H9 (cell line): ENCODE measurements at regions not wholly inside any gene's neighbourhood (a gene's known extent, or its start where the extent isn't known, plus 50 kb on each side); places are given as distances from the start of the nearest gene placed in this dataset.
"Not testable (repeated sequence)": the region's sequence is repeated elsewhere in the genome, so short reads cannot be mapped to it uniquely, and the experiment has no call there.

ENCODE experiments used
- DNase-seq: peaks from one replicate; pipeline ENCODE4 v3.0.0-alpha.2; 2017
- H2AFZ ChIP-seq: one replicate; pipeline ENCODE4 v1.6.1; 2013; ENCODE audit warnings: mild to moderate bottlenecking, low read length, control low read depth, moderate library complexity
- H2AK5ac ChIP-seq: 2 replicates; pipeline ENCODE4 v1.6.1; 2013; ENCODE audit warnings: low read length, control low read depth, mixed read lengths; ENCODE audit not compliant: insufficient read length
- H2BK120ac ChIP-seq: one replicate; pipeline ENCODE4 v1.6.1; 2013; ENCODE audit warnings: low read depth, mild to moderate bottlenecking, low read length, control low read depth, inconsistent platforms; ENCODE audit not compliant: poor library complexity, severe bottlenecking
- H2BK12ac ChIP-seq: 2 replicates; pipeline ENCODE4 v1.6.1; 2013; ENCODE audit warnings: low read length, control low read depth, mixed read lengths, low read depth; ENCODE audit not compliant: insufficient read length
- H2BK15ac ChIP-seq: 2 replicates; pipeline ENCODE4 v1.6.1; 2013; ENCODE audit warnings: low read depth, low read length, control low read depth
- H2BK20ac ChIP-seq: one replicate; pipeline ENCODE4 v1.6.1; 2013; ENCODE audit warnings: low read depth, mild to moderate bottlenecking, low read length, control low read depth, inconsistent platforms; ENCODE audit not compliant: poor library complexity, severe bottlenecking
- H2BK5ac ChIP-seq: 2 replicates; pipeline ENCODE4 v1.6.1; 2013; ENCODE audit warnings: low read length, control low read depth, mixed read lengths; ENCODE audit not compliant: insufficient read length
- H3K14ac ChIP-seq: 2 replicates; pipeline ENCODE4 v1.6.1; 2013; ENCODE audit warnings: low read length, control low read depth; ENCODE audit not compliant: insufficient read depth
- H3K18ac ChIP-seq: 2 replicates; pipeline ENCODE4 v1.6.1; 2013; ENCODE audit warnings: low read depth, mild to moderate bottlenecking, mixed read lengths, low read length, control low read depth; ENCODE audit not compliant: insufficient read length
- H3K23ac ChIP-seq: 2 replicates; pipeline ENCODE4 v1.6.1; 2013; ENCODE audit warnings: low read length, control low read depth, mixed read lengths, low read depth; ENCODE audit not compliant: insufficient read length
- H3K23me2 ChIP-seq: 2 replicates; pipeline ENCODE4 v1.6.1; 2013; ENCODE audit warnings: low read depth, mild to moderate bottlenecking, mixed read lengths, low read length, control low read depth; ENCODE audit not compliant: insufficient read length, poor library complexity, severe bottlenecking
- H3K27ac ChIP-seq: 2 replicates; pipeline ENCODE4 v1.5.1; 2013; ENCODE audit warnings: low read length, control low read depth, mixed read lengths, low read depth; ENCODE audit not compliant: insufficient read length
- H3K27me3 ChIP-seq: 2 replicates; pipeline ENCODE4 v1.6.1; 2013; ENCODE audit warnings: low read length, control low read depth, inconsistent platforms; ENCODE audit not compliant: insufficient read depth
- H3K4ac ChIP-seq: 2 replicates; pipeline ENCODE4 v1.6.1; 2013; ENCODE audit warnings: low read depth, mild to moderate bottlenecking, control low read depth, inconsistent platforms, low read length, moderate library complexity
- H3K4me1 ChIP-seq: 2 replicates; pipeline ENCODE4 v1.6.1; 2013; ENCODE audit warnings: low read length, control low read depth, inconsistent platforms; ENCODE audit not compliant: insufficient read depth
- H3K4me2 ChIP-seq: 2 replicates; pipeline ENCODE4 v1.6.1; 2013; ENCODE audit warnings: low read length, control low read depth, mixed read lengths; ENCODE audit not compliant: insufficient read length, insufficient read depth
- H3K56ac ChIP-seq: 2 replicates; pipeline ENCODE4 v1.6.1; 2013; ENCODE audit warnings: low read depth, mild to moderate bottlenecking, mixed read lengths, low read length, control low read depth; ENCODE audit not compliant: insufficient read length
- H3K79me1 ChIP-seq: 2 replicates; pipeline ENCODE4 v1.6.1; 2013; ENCODE audit warnings: low read depth, mild to moderate bottlenecking, moderate library complexity, low read length, control low read depth, inconsistent platforms; ENCODE audit not compliant: insufficient read depth, poor library complexity, severe bottlenecking
- H3K79me2 ChIP-seq: 2 replicates; pipeline ENCODE4 v1.6.1; 2013; ENCODE audit warnings: low read length, control low read depth, inconsistent platforms; ENCODE audit not compliant: insufficient read depth
- H3K9ac ChIP-seq: 2 replicates; pipeline ENCODE4 v1.6.1; 2013; ENCODE audit warnings: low read length, control low read depth, mixed read lengths; ENCODE audit not compliant: insufficient read length; ENCODE audit errors: extremely low read depth
- H3K9me3 ChIP-seq: one replicate; pipeline ENCODE4 v1.6.1; 2013; ENCODE audit warnings: low read depth, low read length, inconsistent platforms; ENCODE audit not compliant: control insufficient read depth
- H3T11ph ChIP-seq: one replicate; pipeline ENCODE4 v1.6.1; 2013; ENCODE audit warnings: mild to moderate bottlenecking, low read length, control low read depth, inconsistent platforms
- H4K20me1 ChIP-seq: one replicate; pipeline ENCODE4 v1.6.1; 2013; ENCODE audit not compliant: control insufficient read depth, insufficient read length, insufficient read depth
- H4K5ac ChIP-seq: 2 replicates; pipeline ENCODE4 v1.6.1; 2013; ENCODE audit warnings: low read depth, mild to moderate bottlenecking, mixed read lengths, low read length, control low read depth; ENCODE audit not compliant: insufficient read length
- H4K8ac ChIP-seq: replicated peaks from 2 replicates; pipeline ENCODE4 v1.6.1; 2013; ENCODE audit warnings: low read length, control low read depth, mixed read lengths, low read depth; ENCODE audit not compliant: insufficient read length
- H4K91ac ChIP-seq: 2 replicates; pipeline ENCODE4 v1.6.1; 2013; ENCODE audit warnings: low read depth, mild to moderate bottlenecking, moderate library complexity, mixed read lengths, low read length, control low read depth; ENCODE audit not compliant: insufficient read length
- H3K27ac Mint-ChIP-seq, 3 experiments: 2 replicates in 2 of 3; 3 replicates in 1 of 3; pipeline ENCODE4 v1.8.0; 2020 to 2021; ENCODE audit warnings: mixed read lengths in 3 of 3, mild to moderate bottlenecking in 1 of 3, moderate library complexity in 1 of 3
- H3K27me3 Mint-ChIP-seq: 2 replicates; pipeline ENCODE4 v1.8.0; 2021; ENCODE audit warnings: low read depth, mild to moderate bottlenecking, moderate library complexity, mixed read lengths
- H3K36me3 Mint-ChIP-seq, 3 experiments: 2 replicates in 2 of 3; 3 replicates in 1 of 3; pipeline ENCODE4 v1.8.0; 2020 to 2021; ENCODE audit warnings: low read depth in 3 of 3, mixed read lengths in 3 of 3; ENCODE audit not compliant: insufficient read depth in 1 of 3
- H3K4me1 Mint-ChIP-seq, 2 experiments: 2 replicates each; pipeline ENCODE4 v1.8.0; 2020; ENCODE audit warnings: mixed read lengths in 2 of 2
- H3K4me3 Mint-ChIP-seq, 2 experiments: 2 replicates in 1 of 2; 3 replicates in 1 of 2; pipeline ENCODE4 v1.8.0; 2020 to 2021; ENCODE audit warnings: mild to moderate bottlenecking in 2 of 2, mixed read lengths in 2 of 2, moderate library complexity in 1 of 2
- H3K9me3 Mint-ChIP-seq, 2 experiments: 2 replicates in 1 of 2; 3 replicates in 1 of 2; pipeline ENCODE4 v1.8.0; 2020; ENCODE audit warnings: mild to moderate bottlenecking in 2 of 2, mixed read lengths in 2 of 2, moderate library complexity in 1 of 2
- CTCF ChIP-seq: fragments of 200-600 bp; sonication (generic); conservative IDR thresholded peaks from 3 replicates; pipeline ENCODE4 v1.8.0; 2021; ENCODE audit warnings: antibody characterized with exemption, mild to moderate bottlenecking
- WGBS: extraction: QIAGEN DNeasy Blood & Tissue Kit; methylation state at CpG from one replicate; pipeline ENCODE4 v1.1.7; 2013; ENCODE audit warnings: missing lambda C conversion rate, low lambda C conversion rate, mixed read lengths; ENCODE audit not compliant: insufficient read length; ENCODE audit errors: extremely low coverage; 5-methylcytosine and 5-hydroxymethylcytosine counted together

- no peak for TF ChIP-seq CTCF
- no peak overlapping the region for H2BK12ac ChIP-seq
Measured at GRCh38 chr4:114046331-114046730, 66.9 kb upstream of the ARSJ start.

GRCh38 chr4:114048154-114048553 lies 68.7 kb upstream of the ARSJ start:
- H2BK120ac ChIP-seq, H3K23ac ChIP-seq, H2BK20ac ChIP-seq, H3K18ac ChIP-seq, H3K4me2 ChIP-seq, H2BK5ac ChIP-seq, H3K4ac ChIP-seq, H3K56ac ChIP-seq, H3K9me3 ChIP-seq, H3K27ac ChIP-seq, H2BK15ac ChIP-seq, H2AK5ac ChIP-seq, H4K91ac ChIP-seq, H4K8ac ChIP-seq, H2AFZ ChIP-seq, H3K79me2 ChIP-seq, H2BK12ac ChIP-seq, H3K27me3 ChIP-seq, H3K27ac Mint-ChIP-seq, H3K79me1 ChIP-seq, H3K4me3 Mint-ChIP-seq, H3K36me3 Mint-ChIP-seq, H3T11ph ChIP-seq, H3K9me3 Mint-ChIP-seq, H4K20me1 ChIP-seq, H3K23me2 ChIP-seq, H3K4me1 Mint-ChIP-seq, H3K9ac ChIP-seq, H3K4me1 ChIP-seq, H3K27me3 Mint-ChIP-seq, H3K14ac ChIP-seq, DNase-seq, H4K5ac ChIP-seq: not testable (repeated sequence)
- no CpG with 5 or more reads among the region's 3 CpGs for WGBS

More at GRCh38 chr4:114046331-114046730, 66.9 kb upstream of the ARSJ start:
- no peak overlapping the region for H2AK5ac ChIP-seq
- no peak overlapping the region for H3K4me2 ChIP-seq
- no peaks in the 10 kb centered on the region for H3K4me1 ChIP-seq
- H3K4ac ChIP-seq, result no peak overlapping the region
- H3K56ac ChIP-seq, result no peak overlapping the region
- H3K27me3 ChIP-seq, result no peaks in the 10 kb centered on the region
- no peak overlapping the region for H4K91ac ChIP-seq
- Mint-ChIP-seq H3K9me3 (no peaks in the 10 kb centered on the region), H3K36me3 (no peaks in the 10 kb centered on the region), H3K4me1 (0 out of 4 replicates have a peak, but pooled peaks cover 0 to 2% of the 10 kb centered on the region in 2 experiments), H3K27me3 (no peaks in the 10 kb centered on the region; the same call in 1 of the 2 replicates), H3K4me3 (no peak overlapping the region), H3K27ac (no peak overlapping the region; a peak in 1 of 7 replicates)
- no peak overlapping the region for H2BK120ac ChIP-seq
- no peak overlapping the region for H2AFZ ChIP-seq
- H4K8ac ChIP-seq, result no peak overlapping the region
- no peak overlapping the region for H2BK20ac ChIP-seq
- H3K27ac ChIP-seq, result no peak overlapping the region
- H2BK15ac ChIP-seq, result no peak overlapping the region
- H3K23me2 ChIP-seq, result no peaks in the 10 kb centered on the region
- no peak for DNase-seq
- no peak overlapping the region for H3K23ac ChIP-seq
- no peak overlapping the region for H3K9ac ChIP-seq
- H3K14ac ChIP-seq, result no peak overlapping the region
- H2BK5ac ChIP-seq, result no peak overlapping the region
- no CpG with 5 or more reads among the region's 3 CpGs for WGBS
- H3T11ph ChIP-seq, result no peak overlapping the region
- no peaks in the 10 kb centered on the region for H3K79me2 ChIP-seq
- H3K18ac ChIP-seq, result no peak overlapping the region
- no peaks in the 10 kb centered on the region for H4K20me1 ChIP-seq
- H3K79me1 ChIP-seq, result no peaks in the 10 kb centered on the region
- H4K5ac ChIP-seq, result no peak overlapping the region
- no peaks in the 10 kb centered on the region for H3K9me3 ChIP-seq
